COLO668 (cell line): ENCODE measurements at regions not wholly inside any gene's neighbourhood (a gene's known extent, or its start where the extent isn't known, plus 50 kb on each side); places are given as distances from the start of the nearest gene placed in this dataset.

Experiments used
- DNase-seq: peaks from one replicate; lab custom pipeline; 2025; ENCODE audit not compliant: unreplicated experiment; lab: John Stamatoyannopoulos, UW

DNA sequence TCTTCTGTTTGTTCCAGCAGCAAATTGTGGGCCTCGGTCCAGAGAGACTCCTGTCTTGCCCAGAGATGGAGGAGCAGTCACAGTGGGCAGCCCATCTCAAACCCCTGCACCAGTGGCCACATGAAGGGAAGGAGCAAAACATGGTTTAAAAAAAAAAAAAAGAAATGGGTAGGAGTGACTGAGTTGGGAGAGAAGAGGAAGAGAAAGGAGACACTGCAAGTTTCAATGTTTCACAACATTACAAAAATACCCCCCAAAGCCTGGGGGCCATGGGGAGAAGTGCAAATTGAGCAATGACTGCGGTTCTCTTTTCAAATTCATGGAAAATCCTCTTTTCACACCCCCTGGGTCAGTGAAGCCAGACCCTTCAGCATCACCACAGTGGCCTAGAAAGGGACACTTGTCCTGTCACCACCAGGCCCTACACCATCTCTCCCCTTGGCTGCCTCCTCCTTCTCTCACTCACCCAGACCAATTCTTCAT lies 117.1 kb downstream of the ZFP36L2 start:
- DNase-seq = no peak

DNA sequence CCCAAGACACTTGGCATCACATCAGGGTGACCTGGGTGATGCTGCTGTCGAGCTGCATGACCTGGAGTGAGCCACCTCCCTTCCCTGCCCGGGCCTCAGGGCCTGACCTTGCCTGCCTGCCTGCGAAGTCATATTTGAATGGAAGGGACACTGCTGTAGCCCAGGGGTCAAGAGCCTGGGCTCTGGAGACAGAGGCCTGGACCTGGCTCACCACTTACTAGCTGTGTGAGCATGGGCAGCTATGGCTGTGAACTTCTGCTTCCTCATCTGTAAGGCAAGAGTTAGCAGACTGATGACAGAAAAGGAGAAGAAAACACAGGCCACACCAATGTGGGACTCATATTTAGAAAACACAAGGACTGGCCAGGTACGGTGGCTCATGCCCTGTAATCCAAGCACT lies 118.7 kb downstream of the ZFP36L2 start:
- DNase-seq = no peak

- DNase-seq = no peak
Observed at GRCh38 chr2:43106559-43107527, 119.6 kb downstream of the ZFP36L2 start.

DNA sequence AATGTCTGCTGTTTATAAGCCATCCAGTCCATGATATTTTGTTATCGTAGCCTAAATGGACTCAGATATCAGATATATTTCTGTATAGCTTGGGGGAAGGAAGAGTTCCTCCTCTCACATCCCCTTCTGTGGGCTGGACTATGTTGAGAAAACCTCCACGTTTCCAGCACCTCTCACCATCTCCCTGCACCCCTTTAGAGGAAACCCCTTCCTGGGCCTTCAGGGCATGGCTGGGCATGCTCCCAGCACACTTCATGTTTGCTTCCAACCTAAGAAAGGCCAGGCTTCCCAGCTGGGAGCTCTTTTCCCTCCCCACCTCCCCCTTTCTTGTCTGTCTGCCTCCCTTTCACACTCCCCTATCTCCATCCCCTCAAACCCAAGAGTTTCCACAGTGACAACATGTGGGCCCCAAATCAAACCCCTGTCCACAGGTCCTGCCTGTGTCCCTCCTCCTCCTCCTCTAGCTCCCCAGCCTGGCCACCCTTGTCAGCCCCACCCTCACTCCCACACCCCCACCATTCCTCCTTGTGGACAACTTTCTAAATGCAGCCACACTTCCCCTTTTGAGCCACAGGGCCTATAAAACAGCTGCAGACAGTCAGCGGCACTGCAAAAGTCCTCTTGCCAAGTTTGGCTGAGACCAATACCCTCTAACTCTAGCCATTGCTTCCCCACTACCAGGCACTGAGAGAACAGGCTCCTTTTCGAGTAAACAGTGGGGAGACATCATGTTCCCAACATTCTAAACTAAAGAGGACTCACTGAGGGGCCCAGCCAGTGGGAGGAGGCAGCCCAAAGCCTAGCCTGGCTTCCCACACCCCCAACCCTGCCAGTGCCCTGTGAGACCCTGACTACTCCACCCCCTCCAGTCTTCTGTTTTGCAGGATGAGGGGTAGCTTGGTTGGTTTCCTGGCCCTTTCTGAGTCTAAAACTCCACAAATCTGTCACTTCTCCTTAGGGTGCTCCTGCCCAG lies 120.5 kb downstream of the ZFP36L2 start:
- no peak for DNase-seq

GRCh38 chr2:43104763-43105162 lies 121.6 kb downstream of the ZFP36L2 start:
- no peak for DNase-seq

DNA sequence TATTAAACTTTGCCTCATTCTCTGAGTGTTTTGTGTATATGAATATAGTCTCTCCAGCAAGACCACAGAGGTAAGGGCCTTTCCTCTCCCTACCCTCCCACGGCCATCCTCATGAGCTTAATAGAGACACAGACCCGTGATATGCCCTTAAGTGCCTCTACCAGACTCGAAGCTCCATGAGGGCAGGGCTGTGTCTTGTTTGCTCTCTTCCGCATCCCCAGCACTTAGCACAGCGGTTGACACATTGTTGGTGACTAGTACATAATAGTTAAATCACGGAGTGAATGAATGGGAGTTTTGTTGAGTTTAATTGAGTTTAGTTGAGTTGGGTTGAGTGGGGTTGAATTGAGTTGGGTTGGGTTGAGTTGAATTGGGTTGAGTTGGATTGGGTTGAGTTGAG lies 122.3 kb downstream of the ZFP36L2 start:
- DNase-seq = no peak

DNA sequence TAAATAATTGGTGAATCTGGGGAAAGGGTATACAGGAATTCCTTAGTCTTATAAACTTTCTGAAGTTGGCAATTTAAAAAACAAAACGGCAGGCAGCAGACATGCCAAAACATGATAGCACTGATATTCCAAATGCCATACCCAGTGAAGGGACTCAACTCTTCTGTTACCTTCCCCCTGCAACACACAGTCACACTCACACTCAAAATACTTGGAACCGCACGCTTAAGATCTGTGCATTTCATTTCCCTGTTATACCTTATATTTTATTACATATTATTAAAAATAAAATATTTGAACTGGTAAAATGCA lies 123.4 kb downstream of the ZFP36L2 start:
- DNase-seq = no peak

DNA sequence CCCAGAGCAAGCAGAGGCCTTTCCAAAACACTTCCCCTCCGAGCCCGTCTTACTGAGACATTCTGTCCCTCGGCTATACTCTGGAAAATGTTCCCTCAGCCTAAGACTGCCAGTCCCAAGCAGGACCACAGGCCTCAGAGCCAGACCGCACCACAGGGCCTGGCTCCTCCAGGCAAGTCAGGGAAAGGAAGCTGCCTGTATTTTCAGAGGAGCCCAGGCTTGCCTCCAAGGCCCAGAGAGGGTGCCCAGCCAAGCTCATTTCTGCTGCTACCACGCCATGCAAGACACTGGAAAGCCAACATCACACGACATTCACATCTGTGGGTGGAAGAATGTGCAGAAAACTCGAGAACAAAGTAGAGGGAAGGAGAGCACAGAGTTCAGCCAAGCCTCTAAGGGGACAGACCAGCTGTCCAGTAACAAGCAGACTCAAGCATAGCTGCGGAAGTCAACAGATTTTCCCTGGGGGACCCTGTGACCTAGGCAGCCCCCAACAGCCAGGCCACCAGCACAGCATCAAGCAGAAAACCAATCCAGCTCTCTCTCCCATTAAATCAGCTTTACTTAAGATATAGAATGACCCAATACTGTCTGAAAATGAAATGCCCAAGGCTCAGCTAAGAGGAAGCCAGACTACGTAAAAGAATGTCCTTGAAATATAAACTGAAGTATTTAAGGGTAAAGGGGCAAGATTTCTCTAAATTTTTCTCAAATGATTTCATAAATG lies 123.9 kb downstream of the ZFP36L2 start:
- no peak for DNase-seq

DNA sequence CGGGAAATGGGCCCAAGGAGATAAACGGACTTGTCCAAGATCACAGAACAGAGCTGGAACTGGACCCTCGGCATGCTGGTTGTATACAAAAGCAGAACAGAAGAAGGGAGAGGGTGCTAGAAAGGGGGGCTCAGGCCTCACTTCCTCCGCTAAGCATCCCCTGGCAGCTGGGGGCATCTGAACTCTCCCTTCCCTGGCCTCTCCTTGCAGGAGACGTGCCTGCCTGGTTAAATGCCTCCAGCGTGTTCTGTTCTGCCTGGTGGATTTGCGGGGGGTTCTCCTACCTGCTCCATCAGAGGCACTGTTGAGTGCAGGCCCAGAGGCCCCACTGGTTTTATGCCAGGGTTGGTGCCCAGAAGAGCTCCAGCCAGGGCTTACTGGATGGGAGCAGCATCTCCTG lies 124.7 kb downstream of the ZFP36L2 start:
- DNase-seq = no peak

- peak; percentile 53 for DNase-seq
Observed at GRCh38 chr2:43100883-43101662, 125.3 kb downstream of the ZFP36L2 start.

DNA sequence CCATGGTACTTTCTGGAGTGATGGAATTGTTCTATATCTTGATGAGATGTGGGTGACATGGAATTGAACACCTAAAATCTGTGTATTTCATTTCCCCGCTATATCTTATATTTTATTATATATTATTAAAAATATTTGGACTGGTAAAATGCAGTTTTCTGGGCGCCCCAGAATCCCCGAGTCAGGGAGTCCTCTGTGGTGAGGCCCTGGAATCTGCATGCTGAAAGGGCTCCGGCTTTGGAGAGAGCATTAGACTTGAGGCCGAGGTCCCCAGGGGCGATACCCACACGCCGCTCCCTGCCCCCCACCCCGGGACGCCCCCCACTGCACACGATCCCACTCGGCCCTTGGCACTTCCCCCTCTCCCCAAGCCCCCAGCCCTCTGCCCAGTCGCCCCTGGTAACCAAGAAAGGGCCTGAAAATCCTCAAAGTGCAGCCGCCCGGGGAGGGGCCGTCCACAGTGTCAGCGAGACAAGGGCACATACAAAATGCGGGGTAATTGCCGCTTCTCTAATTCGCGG lies 126.0 kb downstream of the ZFP36L2 start:
- DNase-seq = no peak

DNA sequence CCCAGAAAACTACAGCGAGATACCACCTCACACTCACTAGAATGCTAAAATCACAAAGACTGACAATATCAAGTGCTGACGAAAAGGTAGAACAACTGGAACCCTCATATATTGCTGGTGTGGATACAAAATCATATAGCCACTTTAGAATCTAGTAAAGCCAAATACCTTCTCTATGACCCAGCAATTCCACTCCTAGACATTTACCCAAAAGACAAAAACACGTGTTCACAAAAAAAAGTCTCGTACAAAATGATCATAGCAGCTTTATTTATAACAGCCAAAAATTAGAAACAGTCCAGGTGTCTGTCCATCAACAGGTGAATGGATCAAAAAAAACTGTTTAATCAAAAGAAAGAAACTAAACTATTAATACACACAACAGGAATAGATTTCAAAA lies 126.6 kb downstream of the ZFP36L2 start:
- DNase-seq = no peak

DNA sequence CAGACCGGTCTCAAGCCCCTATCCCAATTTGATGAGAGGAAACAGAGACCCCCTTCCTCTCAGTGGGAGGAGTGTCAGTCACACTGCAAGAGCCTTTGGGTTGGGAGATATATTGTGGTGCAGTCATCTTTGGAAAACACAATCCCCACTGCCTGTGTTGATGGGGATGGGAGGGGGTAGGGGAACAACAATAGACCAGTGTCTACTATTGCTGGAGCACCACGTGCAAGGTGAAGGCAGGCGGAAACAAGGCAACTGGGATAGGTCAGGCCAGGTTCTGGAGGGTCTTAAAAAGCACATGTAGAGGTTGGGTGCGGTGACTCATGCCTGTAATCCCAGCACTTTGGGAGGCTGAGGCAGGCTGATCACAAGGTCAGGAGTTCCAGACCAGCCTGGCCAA lies 127.9 kb downstream of the ZFP36L2 start:
- DNase-seq = no peak

- no peak for DNase-seq
Observed at GRCh38 chr2:43097644-43098408, 128.6 kb downstream of the ZFP36L2 start.

- no peak for DNase-seq
Observed at GRCh38 chr2:43095533-43096295, 130.7 kb downstream of the ZFP36L2 start.

DNA sequence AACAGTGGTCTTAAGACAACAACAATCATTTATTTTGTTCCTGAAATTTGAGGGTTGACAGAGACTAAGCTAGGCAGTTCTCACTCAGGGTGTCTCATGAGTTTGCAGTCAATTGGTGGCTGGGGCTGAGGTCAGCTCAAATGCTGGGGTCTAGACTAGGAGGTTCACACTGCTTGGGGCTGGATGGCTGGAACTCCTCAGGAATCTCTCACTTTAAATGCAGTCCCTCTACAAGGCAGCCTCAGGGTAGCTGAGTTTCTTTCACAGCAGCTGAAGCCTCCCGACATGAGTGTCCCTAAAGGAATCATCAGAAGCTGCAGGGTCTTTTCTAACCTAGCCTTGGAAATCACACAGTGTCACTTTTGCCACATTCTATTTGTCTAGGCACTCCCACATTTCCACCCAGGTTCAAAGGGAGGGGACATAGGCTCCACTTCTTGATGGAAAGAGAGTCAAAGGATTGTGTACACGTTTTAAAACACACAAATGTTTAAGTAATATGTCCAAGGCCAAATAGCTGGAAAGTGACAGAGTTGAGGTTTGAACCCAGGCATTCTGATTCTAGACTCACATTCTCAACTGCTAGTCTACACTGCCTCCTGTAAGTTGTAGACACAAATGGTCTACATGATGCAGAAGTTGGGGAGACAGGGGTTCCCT lies 133.8 kb downstream of the ZFP36L2 start:
- no peak for DNase-seq

DNA sequence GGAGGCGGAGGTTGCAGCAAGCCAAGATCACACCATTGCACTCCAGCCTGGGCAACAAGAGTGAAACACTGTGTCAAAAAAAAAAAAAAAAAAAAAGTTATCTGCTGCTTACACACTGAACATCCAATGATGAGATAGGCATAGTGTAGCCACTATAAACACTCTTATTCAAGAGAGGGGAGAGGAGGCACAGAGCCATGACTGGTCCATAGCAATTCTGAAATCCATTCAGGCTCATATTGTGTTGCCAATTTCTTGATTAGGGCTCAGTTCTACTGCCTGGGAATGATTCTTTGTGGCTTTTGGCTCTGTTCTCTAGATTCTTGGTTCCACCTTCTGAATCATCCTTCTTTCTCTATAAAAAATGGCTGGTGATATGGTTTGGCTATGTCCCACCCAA lies 136.1 kb downstream of the ZFP36L2 start:
- DNase-seq = no peak
